ENCODE measurements at regions not wholly inside any gene's neighbourhood (a gene's known extent, or its start where the extent isn't known, plus 50 kb on each side); places are given as distances from the start of the nearest gene placed in this dataset.

DNA sequence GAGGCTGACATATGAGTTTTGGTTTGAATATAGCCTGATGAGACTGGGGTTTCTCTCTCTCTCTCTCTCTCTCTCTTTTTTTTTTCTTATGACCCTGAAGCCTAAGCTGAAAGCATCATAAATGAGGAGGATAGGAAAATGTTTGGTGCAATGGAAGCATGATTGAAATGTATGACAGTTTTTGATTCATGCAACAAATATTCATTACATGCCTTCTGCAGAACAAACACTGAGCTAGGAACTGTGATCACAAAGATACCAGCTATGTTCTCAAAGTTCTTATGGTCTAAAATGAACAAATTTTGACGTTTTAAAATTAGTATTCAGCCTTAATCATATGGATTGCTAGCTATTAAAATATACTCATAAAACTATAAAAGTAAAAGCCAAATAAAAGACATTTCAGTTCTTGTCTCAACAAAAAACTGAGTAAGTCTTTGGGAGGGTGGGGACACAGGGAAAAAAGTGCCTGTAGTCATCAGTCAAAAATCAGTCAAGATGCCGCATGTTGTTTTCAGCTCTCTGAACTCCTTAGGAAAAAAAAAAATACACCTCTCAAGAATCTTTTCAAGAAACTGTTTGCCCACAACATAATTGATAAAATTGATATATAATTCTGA is 57.2 kb downstream of the NKX6-1 start:
- TF ChIP-seq POLR2AphosphoS5 (IDR thresholded peaks at IDR 0.05; ENCODE audit: low read depth, low read length) (no peak), TAF1 (IDR thresholded peaks at IDR 0.05; ENCODE audit: low read depth, low read length) (no peak), POU2F2 (IDR thresholded peaks at IDR 0.05; ENCODE audit: low read depth, low read length) (no peak)
- no peak for DNase-seq (ENCODE audit: insufficient read length, low spot score)
- no peak for FAIRE-seq

DNA sequence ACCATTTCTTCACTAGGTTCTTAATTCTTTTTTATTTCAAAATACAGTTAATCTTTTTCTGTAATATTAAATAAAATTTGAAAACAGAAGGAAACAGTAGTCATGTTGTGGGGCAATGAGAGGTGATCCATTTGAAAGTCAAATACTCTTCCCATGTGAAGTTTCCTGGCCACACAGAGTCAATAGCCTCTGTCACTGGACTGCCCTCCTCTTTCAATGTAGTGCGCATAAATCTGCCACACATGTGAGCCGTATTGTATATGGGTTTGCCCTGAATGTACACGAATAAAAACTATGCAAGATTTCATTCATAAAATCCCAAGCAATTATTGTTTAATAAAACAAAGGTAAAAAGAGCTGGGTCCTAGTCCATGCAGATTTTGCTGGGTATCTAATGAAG is 59.1 kb downstream of the NKX6-1 start:
- DNase-seq (ENCODE audit: insufficient read length, low spot score) = no peak
- TF ChIP-seq PAX5 (IDR thresholded peaks at IDR 0.05; ENCODE audit: insufficient read depth, low read length, severe bottlenecking) (no peak), SPI1 (IDR thresholded peaks at IDR 0.05; ENCODE audit: low read depth, low read length) (no peak), POLR2AphosphoS5 (IDR thresholded peaks at IDR 0.05; ENCODE audit: low read depth, low read length) (no peak), POU2F2 (IDR thresholded peaks at IDR 0.05; ENCODE audit: low read depth, low read length) (no peak), TAF1 (IDR thresholded peaks at IDR 0.05; ENCODE audit: low read depth, low read length) (no peak), POLR2A (IDR thresholded peaks at IDR 0.05; ENCODE audit: low read depth, low read length) (no peak)
- no peak for FAIRE-seq

DNA sequence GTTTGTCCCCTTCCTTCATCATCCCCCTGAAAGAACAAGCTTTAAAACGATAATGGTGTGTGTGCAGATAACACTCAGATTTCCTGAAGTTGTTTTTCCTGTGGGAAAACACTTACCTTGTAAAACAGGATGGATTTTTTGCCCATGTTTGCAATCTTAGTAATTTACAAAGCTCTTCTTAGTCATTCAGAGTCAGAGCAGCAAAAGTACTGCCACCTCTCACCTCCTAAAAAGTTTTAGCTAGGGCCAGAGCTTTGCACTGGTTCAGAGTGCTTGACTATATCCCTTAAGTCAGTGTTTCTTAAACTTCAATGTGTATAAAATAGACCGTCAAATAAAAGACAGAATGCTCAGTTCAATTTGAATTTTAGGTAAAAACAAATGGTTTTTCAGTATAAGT is 62.3 kb downstream of the NKX6-1 start:
- FAIRE-seq (no peak), DNase-seq (ENCODE audit: insufficient read length, low spot score) (no peak)

DNA sequence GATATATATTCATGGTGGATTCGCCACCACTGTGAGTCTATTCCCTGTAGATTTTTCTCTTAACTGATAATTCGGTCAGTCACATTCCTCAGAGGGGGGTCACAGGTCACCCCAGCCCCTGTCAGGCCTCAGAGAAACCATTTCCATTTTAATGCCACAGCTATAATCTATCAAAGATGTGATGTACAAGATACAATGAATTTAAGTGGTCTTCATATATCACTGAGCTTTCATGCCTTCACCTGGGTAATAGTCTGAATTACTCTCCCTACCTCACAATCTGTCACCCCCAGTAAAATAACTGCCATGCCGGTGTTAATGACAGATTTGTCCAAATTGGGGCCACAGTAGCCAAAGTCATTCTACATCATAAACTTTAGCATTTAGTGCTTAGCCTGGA is 64.7 kb downstream of the NKX6-1 start:
- TF ChIP-seq POU2F2 (IDR thresholded peaks at IDR 0.05; ENCODE audit: low read depth, low read length) (no peak), POLR2AphosphoS5 (IDR thresholded peaks at IDR 0.05; ENCODE audit: low read depth, low read length) (no peak), PAX5 (IDR thresholded peaks at IDR 0.05; ENCODE audit: insufficient read depth, low read length, severe bottlenecking) (no peak), SPI1 (IDR thresholded peaks at IDR 0.05; ENCODE audit: low read depth, low read length) (no peak), TAF1 (IDR thresholded peaks at IDR 0.05; ENCODE audit: low read depth, low read length) (no peak), POLR2A (IDR thresholded peaks at IDR 0.05; ENCODE audit: low read depth, low read length) (no peak)
- DNase-seq (ENCODE audit: insufficient read length, low spot score) (no peak), FAIRE-seq (no peak)

More for the DNA sequence above, 62.3 kb downstream of the NKX6-1 start:
- TF ChIP-seq TAF1 (IDR thresholded peaks at IDR 0.05; ENCODE audit: low read depth, low read length) (no peak), POLR2AphosphoS5 (IDR thresholded peaks at IDR 0.05; ENCODE audit: low read depth, low read length) (no peak), SPI1 (IDR thresholded peaks at IDR 0.05; ENCODE audit: low read depth, low read length) (no peak), PAX5 (IDR thresholded peaks at IDR 0.05; ENCODE audit: insufficient read depth, low read length, severe bottlenecking) (no peak), POLR2A (IDR thresholded peaks at IDR 0.05; ENCODE audit: low read depth, low read length) (no peak), POU2F2 (IDR thresholded peaks at IDR 0.05; ENCODE audit: low read depth, low read length) (no peak)

DNA sequence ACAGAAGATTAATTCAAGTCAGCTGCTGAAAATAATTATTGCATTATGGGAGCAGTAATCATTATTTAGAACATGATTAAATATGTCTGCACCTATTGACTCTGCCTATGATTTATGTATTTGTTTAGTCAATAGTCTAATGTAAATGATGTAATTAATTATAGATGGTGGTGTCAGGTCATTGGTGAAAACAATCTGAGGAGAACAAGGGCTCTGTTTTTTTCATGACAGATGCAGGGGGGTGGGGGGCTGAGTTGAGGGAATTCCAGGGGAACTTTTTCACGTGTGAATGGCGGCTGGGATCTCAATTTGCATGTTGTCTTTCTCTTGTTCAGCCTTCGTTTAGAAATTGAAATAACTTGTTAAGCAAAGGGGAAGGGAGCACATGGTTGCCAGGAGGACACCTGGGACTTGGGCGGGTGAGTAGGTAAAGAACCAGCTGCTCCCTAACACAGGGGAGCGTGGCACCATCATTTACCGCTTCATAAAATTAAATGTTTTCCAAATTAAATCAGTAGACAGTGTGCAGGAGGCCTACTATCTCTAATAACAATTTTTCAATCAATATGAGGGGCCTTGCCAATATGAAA is 65.4 kb downstream of the NKX6-1 start:
- DNase-seq (ENCODE audit: insufficient read length, low spot score) (no peak), FAIRE-seq (no peak)
- TF ChIP-seq POU2F2 (IDR thresholded peaks at IDR 0.05; ENCODE audit: low read depth, low read length) = no peak
- TF ChIP-seq TAF1 (IDR thresholded peaks at IDR 0.05; ENCODE audit: low read depth, low read length) = no peak
- no peak for TF ChIP-seq PAX5 (IDR thresholded peaks at IDR 0.05; ENCODE audit: insufficient read depth, low read length, severe bottlenecking)
- no peak for TF ChIP-seq SPI1 (IDR thresholded peaks at IDR 0.05; ENCODE audit: low read depth, low read length)
- TF ChIP-seq POLR2A (IDR thresholded peaks at IDR 0.05; ENCODE audit: low read depth, low read length) = no peak
- TF ChIP-seq POLR2AphosphoS5 (IDR thresholded peaks at IDR 0.05; ENCODE audit: low read depth, low read length) = no peak

DNA sequence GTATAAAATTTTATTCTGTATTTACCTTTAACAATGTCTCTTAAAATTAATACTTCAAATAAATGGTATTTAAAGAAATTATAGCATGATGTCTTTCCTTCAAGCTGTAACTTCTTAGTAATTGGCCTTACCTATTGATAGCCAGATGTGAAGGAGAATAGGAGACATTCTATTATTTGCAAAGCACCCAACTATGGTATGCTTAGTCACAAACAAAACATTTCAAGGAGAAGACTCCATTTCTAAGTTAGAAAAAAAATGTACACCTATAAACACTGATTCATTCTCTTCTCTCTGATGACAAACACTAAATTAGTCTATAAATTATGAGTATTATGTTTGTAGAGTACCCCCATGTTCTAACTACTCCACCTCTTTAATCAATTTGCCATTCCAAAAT is 66.4 kb downstream of the NKX6-1 start:
- DNase-seq (ENCODE audit: insufficient read length, low spot score) (no peak), FAIRE-seq (no peak)
- TF ChIP-seq TAF1 (IDR thresholded peaks at IDR 0.05; ENCODE audit: low read depth, low read length) (no peak), POLR2A (IDR thresholded peaks at IDR 0.05; ENCODE audit: low read depth, low read length) (no peak), PAX5 (IDR thresholded peaks at IDR 0.05; ENCODE audit: insufficient read depth, low read length, severe bottlenecking) (no peak), POLR2AphosphoS5 (IDR thresholded peaks at IDR 0.05; ENCODE audit: low read depth, low read length) (no peak), SPI1 (IDR thresholded peaks at IDR 0.05; ENCODE audit: low read depth, low read length) (no peak), POU2F2 (IDR thresholded peaks at IDR 0.05; ENCODE audit: low read depth, low read length) (no peak)

DNA sequence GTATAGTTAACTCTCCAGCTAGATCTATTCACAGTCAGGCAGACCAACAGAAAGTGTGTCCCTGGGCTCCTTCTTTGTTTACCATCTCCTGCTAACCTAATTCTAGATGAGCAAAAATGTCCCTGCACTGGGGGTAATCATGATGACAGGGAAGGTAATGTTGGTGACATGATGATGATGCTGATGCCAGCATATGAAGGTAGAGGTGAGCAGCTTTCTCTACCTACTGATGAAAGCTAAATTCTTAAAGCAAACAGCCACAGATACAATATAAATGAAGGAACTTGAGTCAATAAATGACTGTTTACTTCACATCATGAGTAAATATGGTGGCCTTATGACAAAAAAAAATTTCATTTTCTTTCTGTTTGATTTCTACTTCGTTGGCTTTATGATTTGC is 78.5 kb downstream of the NKX6-1 start:
- TF ChIP-seq TAF1 (IDR thresholded peaks at IDR 0.05; ENCODE audit: low read depth, low read length) (no peak), POLR2A (IDR thresholded peaks at IDR 0.05; ENCODE audit: low read depth, low read length) (no peak)
- DNase-seq (ENCODE audit: insufficient read length, low spot score) (no peak), FAIRE-seq (no peak)

DNA sequence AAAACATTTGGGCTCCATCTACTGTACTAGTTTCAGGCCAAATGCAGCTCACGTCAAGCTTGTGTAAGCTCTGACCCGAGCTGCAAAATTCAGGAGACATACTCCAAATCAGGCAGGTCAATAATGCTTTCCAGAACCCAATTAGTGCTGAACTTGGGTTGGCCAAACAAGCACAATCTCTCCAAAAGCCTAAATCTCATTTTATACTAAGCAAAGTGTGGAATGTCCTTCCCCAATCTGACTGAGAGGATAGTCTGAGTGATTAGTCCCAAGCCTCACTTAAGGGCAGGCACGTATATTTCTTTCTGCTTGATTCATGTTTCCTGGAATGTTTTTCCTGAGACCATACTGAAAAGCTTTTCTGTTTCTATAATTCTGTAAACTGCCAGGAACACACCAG is 79.9 kb downstream of the NKX6-1 start:
- TF ChIP-seq POLR2AphosphoS5 (IDR thresholded peaks at IDR 0.05; ENCODE audit: low read depth, low read length) (no peak), PAX5 (IDR thresholded peaks at IDR 0.05; ENCODE audit: insufficient read depth, low read length, severe bottlenecking) (no peak), POU2F2 (IDR thresholded peaks at IDR 0.05; ENCODE audit: low read depth, low read length) (no peak), TAF1 (IDR thresholded peaks at IDR 0.05; ENCODE audit: low read depth, low read length) (no peak), SPI1 (IDR thresholded peaks at IDR 0.05; ENCODE audit: low read depth, low read length) (no peak), POLR2A (IDR thresholded peaks at IDR 0.05; ENCODE audit: low read depth, low read length) (no peak)
- DNase-seq (ENCODE audit: insufficient read length, low spot score) (no peak), FAIRE-seq (no peak)

DNA sequence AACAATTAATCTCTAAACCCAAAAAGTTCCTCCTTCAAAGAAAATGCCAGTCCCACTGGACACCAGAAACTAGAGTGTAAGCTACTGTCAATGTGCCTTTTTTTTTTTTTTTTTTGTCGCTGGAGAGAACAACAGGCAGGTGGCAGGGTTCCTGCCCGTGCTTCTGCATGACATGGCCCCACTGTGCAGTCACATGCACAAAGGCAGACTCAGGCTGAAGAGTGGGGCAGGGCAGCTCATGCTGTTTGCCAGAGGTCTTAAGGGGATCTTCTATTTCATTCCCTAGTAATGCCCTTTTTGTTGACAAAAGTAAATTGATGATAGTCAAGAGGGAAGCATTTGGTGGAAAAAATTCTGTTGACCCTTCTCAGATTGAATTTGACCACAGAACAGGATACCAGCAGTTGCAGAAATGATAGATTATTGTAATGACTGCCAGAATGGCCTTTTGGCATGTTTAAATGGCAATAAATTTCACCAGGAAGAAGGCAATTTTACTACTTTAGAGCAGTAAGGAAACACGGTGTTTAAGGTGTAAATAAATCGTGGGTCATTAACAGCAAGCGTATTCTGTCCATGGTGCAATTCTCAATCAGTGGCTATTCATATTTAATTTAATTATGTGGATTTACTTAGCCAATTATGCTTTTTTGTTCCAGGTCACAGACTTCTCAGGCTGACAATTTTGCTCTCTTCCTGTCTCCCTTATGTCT is 80.9 kb downstream of the NKX6-1 start:
- TF ChIP-seq POLR2A (IDR thresholded peaks at IDR 0.05; ENCODE audit: low read depth, low read length) (no peak), PAX5 (IDR thresholded peaks at IDR 0.05; ENCODE audit: insufficient read depth, low read length, severe bottlenecking) (no peak)
- DNase-seq (ENCODE audit: insufficient read length, low spot score) (no peak), FAIRE-seq (no peak)

DNA sequence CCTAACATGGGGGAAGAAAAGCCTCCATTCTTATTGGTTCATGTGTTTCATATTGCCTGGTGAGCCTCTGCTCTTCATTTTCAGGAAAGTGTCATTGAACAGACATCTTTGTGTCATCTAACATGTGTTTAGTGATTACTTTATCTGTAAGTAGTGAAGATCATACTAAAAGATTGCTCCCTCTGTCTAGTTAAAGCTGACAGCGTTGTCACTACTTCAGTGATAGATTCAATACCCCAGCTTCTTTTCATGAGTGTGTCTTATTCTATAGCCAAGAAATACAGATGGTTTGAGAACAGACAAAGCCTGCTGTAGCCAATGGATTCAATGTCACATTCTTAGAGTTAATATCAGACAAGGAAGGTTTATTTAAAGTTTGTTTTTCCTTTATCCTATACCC is 85.1 kb downstream of the NKX6-1 start:
- DNase-seq (ENCODE audit: insufficient read length, low spot score) (no peak), FAIRE-seq (no peak)
- TF ChIP-seq POU2F2 (IDR thresholded peaks at IDR 0.05; ENCODE audit: low read depth, low read length) (no peak), TAF1 (IDR thresholded peaks at IDR 0.05; ENCODE audit: low read depth, low read length) (no peak), POLR2A (IDR thresholded peaks at IDR 0.05; ENCODE audit: low read depth, low read length) (no peak), PAX5 (IDR thresholded peaks at IDR 0.05; ENCODE audit: insufficient read depth, low read length, severe bottlenecking) (no peak), POLR2AphosphoS5 (IDR thresholded peaks at IDR 0.05; ENCODE audit: low read depth, low read length) (no peak)
